Stimulated activated naive CD8-positive, alpha-beta T cell treated with anti-CD3 and anti-CD28 coated beads, Interleukin-15, Interleukin-2, amounts not matched to agents 100 ng/mL and 50 ng/mL, for 24 hours (primary cell): ENCODE measurements at regions not wholly inside any gene's neighbourhood (a gene's known extent, or its start where the extent isn't known, plus 50 kb on each side); places are given as distances from the start of the nearest gene placed in this dataset.

ENCODE experiments used
- H3K27ac Mint-ChIP-seq: one replicate; pipeline ENCODE4 v1.8.0; 2021; ENCODE audit warnings: mild to moderate bottlenecking, mixed read lengths
- H3K27me3 Mint-ChIP-seq: one replicate; pipeline ENCODE4 v1.8.0; 2021; ENCODE audit warnings: mixed read lengths
- H3K36me3 Mint-ChIP-seq: one replicate; pipeline ENCODE4 v1.8.0; 2021; ENCODE audit warnings: low read depth, mixed read lengths
- H3K4me1 Mint-ChIP-seq: one replicate; pipeline ENCODE4 v1.8.0; 2021; ENCODE audit warnings: low read depth, mixed read lengths
- H3K4me3 Mint-ChIP-seq: one replicate; pipeline ENCODE4 v1.8.0; 2021; ENCODE audit warnings: mild to moderate bottlenecking, mixed read lengths
- H3K9me3 Mint-ChIP-seq: one replicate; pipeline ENCODE4 v1.8.0; 2021; ENCODE audit warnings: mixed read lengths

DNA sequence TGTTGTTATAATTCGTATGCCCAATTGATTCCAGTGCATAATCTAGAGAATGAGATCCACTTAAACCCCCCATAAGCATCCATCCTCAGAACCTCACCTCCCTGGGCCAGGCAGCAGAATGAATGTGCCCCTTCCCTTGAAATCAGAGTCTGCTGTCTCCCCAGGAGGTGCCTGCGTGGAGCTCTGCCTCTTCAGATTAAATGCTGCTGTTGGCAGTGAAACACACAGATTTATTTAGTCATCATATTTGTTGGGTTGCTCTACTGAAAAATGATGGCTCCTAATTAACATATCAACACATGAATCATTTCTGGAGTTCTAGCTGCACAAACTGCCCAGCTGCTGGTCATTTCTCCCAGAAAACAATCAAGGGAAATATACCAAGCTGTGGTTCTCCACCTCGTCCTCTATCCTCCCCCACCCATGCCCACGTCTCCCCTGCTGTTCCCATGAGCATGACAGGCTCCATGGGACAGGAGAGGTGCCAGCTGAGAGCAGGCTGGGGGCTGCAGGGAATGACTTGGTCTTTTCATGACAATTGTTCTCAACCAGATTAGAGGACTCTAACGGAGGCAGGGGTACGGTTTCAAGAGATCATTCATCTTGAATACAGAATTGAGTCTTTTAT, 633.1 kb downstream of the CDH26 start:
- Mint-ChIP-seq H3K27me3 (peaks cover 5% of the 10 kb centered on the region), H3K4me3 (no peak overlapping the region), H3K36me3 (no peaks in the 10 kb centered on the region), H3K9me3 (no peaks in the 10 kb centered on the region), H3K27ac (no peak overlapping the region), H3K4me1 (no peaks in the 10 kb centered on the region)

GRCh38 chr20:60598528-60598927, 640.3 kb downstream of the CDH26 start:
- no peak overlapping the region for H3K27ac Mint-ChIP-seq
- no peaks in the 10 kb centered on the region for H3K4me1 Mint-ChIP-seq
- no peaks in the 10 kb centered on the region for H3K27me3 Mint-ChIP-seq
- no peak overlapping the region for H3K4me3 Mint-ChIP-seq
- no peaks in the 10 kb centered on the region for H3K36me3 Mint-ChIP-seq
- H3K9me3 Mint-ChIP-seq = peaks cover 6% of the 10 kb centered on the region

GRCh38 chr20:60599381-60599780, 641.2 kb downstream of the CDH26 start:
- H3K36me3 Mint-ChIP-seq = no peaks in the 10 kb centered on the region
- H3K4me1 Mint-ChIP-seq = no peaks in the 10 kb centered on the region
- H3K9me3 Mint-ChIP-seq = peaks cover 6% of the 10 kb centered on the region
- H3K4me3 Mint-ChIP-seq = no peak overlapping the region
- H3K27ac Mint-ChIP-seq = no peak overlapping the region
- H3K27me3 Mint-ChIP-seq = no peaks in the 10 kb centered on the region

DNA sequence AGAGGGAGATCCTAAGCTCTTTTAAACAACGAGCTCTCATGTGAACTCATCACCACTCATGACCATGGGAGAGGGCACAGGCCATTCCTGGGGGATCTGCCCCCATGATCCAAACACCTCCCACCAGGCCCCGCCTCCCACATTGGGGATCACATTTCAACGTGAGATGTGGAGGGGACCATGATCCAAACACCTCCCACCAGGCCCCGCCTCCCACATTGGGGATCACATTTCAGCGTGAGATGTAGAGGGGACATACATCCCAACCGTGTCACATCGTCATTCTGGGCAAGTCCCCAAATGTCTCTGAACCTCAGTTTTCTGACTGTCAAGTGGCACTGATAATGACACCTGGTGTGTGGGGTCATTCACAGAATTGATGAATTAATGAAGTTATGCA, 641.8 kb downstream of the CDH26 start:
- Mint-ChIP-seq H3K4me3 (no peak overlapping the region), H3K4me1 (no peaks in the 10 kb centered on the region), H3K36me3 (no peaks in the 10 kb centered on the region), H3K27me3 (no peaks in the 10 kb centered on the region), H3K27ac (no peak overlapping the region), H3K9me3 (peaks cover 6% of the 10 kb centered on the region)

GRCh38 chr20:60624066-60624465, 628.0 kb upstream of the CDH4 start:
- Mint-ChIP-seq H3K9me3 (no peaks in the 10 kb centered on the region), H3K4me1 (no peaks in the 10 kb centered on the region), H3K27ac (no peak overlapping the region), H3K27me3 (peaks cover 4% of the 10 kb centered on the region), H3K4me3 (no peak overlapping the region), H3K36me3 (no peaks in the 10 kb centered on the region)

DNA sequence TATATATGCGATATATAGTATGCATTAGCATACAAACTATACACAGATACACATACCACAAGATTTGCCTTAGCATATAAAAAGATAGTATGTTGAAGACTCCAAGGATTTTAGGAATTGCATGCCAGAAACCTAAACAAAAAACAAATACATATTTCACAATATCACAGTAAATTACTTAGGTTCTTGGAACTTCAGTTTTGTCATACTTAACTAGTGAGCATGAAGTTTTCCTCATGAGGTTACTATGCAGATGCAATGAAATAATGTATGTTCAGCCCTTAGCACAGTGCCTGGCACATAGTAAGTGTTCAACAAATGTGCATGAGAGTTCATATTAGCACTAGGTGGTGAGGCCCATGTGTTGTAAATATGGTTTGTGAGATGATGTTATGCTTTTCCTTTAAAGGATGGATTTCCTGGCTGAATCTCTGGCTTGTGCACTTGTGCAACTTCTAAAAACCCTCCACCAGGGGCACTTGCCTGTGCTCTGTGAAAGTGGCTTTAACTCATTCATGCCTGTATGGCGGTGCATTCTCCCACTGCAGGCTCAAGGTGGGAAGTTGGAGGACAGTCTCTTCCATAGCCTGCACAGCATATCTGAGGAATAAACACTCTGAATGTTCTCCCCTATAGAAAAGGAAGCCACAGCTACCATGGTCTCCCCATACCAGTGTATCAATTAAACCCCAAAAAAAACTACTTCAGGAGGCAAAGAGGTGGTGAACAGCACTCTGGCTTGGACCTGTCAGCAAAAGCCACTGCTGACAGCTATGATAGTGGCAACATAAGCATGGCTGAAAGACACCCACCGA, 624.1 kb upstream of the CDH4 start:
- no peak overlapping the region for H3K4me3 Mint-ChIP-seq
- no peaks in the 10 kb centered on the region for H3K36me3 Mint-ChIP-seq
- no peaks in the 10 kb centered on the region for H3K27me3 Mint-ChIP-seq
- no peaks in the 10 kb centered on the region for H3K4me1 Mint-ChIP-seq
- no peaks in the 10 kb centered on the region for H3K9me3 Mint-ChIP-seq
- no peak overlapping the region for H3K27ac Mint-ChIP-seq

DNA sequence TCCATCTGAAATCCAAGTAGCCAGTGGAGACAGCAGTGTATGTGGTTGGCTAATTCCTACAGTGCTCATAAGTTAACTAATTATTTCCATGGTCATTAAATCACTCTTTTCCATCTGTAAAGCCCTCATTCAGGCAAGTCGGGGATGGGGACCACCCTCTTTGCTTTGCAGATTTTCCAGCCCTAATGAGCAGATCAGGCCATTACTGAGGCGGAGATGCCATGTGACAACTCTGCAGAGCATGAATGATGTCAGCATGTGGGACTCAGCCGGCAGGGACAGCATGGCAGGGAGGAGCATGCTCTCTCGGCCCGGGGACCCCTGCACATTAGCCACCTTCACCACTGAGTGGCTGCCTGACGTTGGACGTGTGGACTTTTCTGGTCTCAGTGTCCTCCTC, 623.3 kb upstream of the CDH4 start:
- Mint-ChIP-seq H3K4me1 (no peaks in the 10 kb centered on the region), H3K36me3 (no peaks in the 10 kb centered on the region), H3K27ac (no peak overlapping the region), H3K27me3 (no peaks in the 10 kb centered on the region), H3K9me3 (no peaks in the 10 kb centered on the region), H3K4me3 (no peak overlapping the region)

GRCh38 chr20:60629206-60629605, 622.9 kb upstream of the CDH4 start:
- Mint-ChIP-seq H3K27me3 (no peaks in the 10 kb centered on the region), H3K4me3 (no peak overlapping the region), H3K36me3 (no peaks in the 10 kb centered on the region), H3K27ac (no peak overlapping the region), H3K9me3 (no peaks in the 10 kb centered on the region), H3K4me1 (no peaks in the 10 kb centered on the region)

GRCh38 chr20:60630609-60631008, 621.5 kb upstream of the CDH4 start:
- H3K4me1 Mint-ChIP-seq = no peaks in the 10 kb centered on the region
- no peaks in the 10 kb centered on the region for H3K36me3 Mint-ChIP-seq
- no peaks in the 10 kb centered on the region for H3K9me3 Mint-ChIP-seq
- H3K27me3 Mint-ChIP-seq = no peaks in the 10 kb centered on the region
- no peak overlapping the region for H3K4me3 Mint-ChIP-seq
- H3K27ac Mint-ChIP-seq = no peak overlapping the region

DNA sequence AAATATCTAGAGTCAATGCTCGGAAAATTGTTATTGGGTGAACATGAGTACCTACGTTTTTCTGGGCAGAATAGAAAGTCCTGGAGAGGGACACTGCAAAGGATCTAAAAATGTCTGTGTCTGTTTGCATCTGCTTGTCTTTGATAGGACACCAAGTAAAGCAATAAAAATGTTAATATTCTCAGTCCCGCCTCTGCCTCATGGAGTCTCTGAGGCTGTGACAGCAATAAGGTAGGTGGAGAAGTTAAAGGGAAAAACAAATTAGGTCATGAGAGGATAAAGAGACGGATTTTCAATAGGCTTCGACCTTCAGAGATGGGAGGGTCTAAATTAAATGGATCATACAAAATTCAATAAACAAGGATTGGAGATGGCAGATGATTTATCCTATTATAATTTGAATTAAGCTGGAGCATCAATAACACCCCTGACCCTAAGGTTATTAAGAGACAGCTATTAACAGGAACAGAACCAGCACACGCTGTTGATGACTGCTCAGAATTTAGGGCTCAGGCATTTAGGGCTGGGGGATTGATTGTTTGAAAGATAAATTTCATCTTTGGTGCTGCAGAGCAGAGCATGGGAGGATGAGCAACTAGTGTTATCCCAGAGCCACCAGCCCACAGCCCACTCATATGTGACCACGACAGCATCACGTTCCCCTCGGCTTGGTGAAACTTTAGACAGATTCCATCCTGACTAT, 620.3 kb upstream of the CDH4 start:
- Mint-ChIP-seq H3K27ac (no peak overlapping the region), H3K9me3 (no peaks in the 10 kb centered on the region), H3K4me1 (no peaks in the 10 kb centered on the region), H3K4me3 (no peak overlapping the region), H3K27me3 (no peaks in the 10 kb centered on the region), H3K36me3 (no peaks in the 10 kb centered on the region)

GRCh38 chr20:60632391-60633262, 619.4 kb upstream of the CDH4 start:
- Mint-ChIP-seq H3K4me3 (no peak overlapping the region), H3K4me1 (no peaks in the 10 kb centered on the region), H3K9me3 (no peaks in the 10 kb centered on the region), H3K27ac (no peak overlapping the region), H3K36me3 (no peaks in the 10 kb centered on the region), H3K27me3 (no peaks in the 10 kb centered on the region)

DNA sequence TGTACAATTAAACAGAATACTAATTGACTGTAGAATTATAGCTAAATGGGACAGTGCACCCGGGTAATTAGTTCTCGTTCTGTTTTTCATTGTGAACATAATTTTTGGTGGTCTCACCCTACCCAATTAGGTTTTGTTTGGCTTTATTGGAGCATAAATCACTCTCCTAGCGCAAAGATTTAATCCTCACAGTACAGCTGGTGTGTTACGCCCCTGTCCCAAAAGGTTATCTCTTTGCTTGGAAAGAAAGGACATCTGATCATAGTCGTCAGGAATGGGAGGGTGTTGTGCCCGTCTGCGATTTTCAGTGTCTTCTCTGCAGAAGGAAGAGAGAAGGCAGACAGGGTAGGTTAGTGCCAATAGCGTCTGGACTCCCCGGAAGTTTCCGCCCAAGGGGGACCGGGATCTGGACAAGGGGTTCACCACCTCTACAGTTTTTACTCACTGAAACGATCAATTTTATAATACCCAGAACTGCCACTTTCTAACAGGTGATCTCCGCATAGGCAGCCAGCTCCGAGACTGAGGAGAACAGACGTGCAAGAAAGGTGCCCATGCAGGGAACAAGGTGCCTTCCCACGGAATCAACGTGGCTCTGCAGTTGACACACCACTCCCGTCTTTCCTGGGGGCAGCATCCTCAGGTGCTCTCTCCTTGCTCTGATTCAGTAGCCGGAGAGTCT, 617.4 kb upstream of the CDH4 start:
- Mint-ChIP-seq H3K4me1 (no peaks in the 10 kb centered on the region), H3K36me3 (no peaks in the 10 kb centered on the region), H3K27me3 (no peaks in the 10 kb centered on the region), H3K27ac (no peak overlapping the region), H3K9me3 (no peaks in the 10 kb centered on the region), H3K4me3 (no peak overlapping the region)

- Mint-ChIP-seq H3K4me3 (no peak overlapping the region), H3K27me3 (no peaks in the 10 kb centered on the region)
Measured at GRCh38 chr20:60636417-60636816, 615.6 kb upstream of the CDH4 start.

DNA sequence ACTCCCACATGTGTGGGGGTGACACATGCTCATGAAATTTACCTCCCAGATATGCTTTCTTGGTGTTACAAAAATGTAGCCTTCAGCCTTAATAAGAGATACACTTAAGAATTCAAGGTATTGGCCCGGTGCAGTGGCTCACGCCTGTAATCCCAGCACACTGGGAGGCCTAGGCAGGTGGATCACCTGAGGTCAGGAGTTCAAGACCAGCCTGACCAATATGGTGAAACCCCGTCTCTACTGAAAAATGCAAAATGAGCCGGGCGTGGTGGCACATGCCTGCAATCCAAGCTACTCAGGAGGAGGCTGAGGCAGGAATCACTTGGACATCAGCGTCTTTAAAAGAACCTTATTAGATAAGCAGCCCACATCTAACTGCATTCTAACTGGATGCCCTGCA, 614.3 kb upstream of the CDH4 start:
- Mint-ChIP-seq H3K4me1 (no peaks in the 10 kb centered on the region), H3K36me3 (no peaks in the 10 kb centered on the region), H3K27me3 (no peaks in the 10 kb centered on the region), H3K4me3 (no peak overlapping the region), H3K27ac (no peak overlapping the region), H3K9me3 (no peaks in the 10 kb centered on the region)

More at GRCh38 chr20:60636417-60636816, 615.6 kb upstream of the CDH4 start:
- no peak overlapping the region for H3K27ac Mint-ChIP-seq
- H3K9me3 Mint-ChIP-seq = no peaks in the 10 kb centered on the region
- H3K4me1 Mint-ChIP-seq = no peaks in the 10 kb centered on the region
- no peaks in the 10 kb centered on the region for H3K36me3 Mint-ChIP-seq
